ENCODE measurements at regions not wholly inside any gene's neighbourhood (a gene's known extent, or its start where the extent isn't known, plus 50 kb on each side); places are given as distances from the start of the nearest gene placed in this dataset.
A peak's percentile ranks its signal among the peaks of the same experiment; 100 is the strongest.

- no peak for DNase-seq
These were observed 559.0 kb upstream of the PSMD7 start for GRCh38 chr16:73737637-73738036.

- DNase-seq, result no peak
These were observed 560.7 kb upstream of the PSMD7 start for GRCh38 chr16:73735954-73736353.

GRCh38 chr16:73735018-73735417 lies 561.6 kb upstream of the PSMD7 start:
- no peak for DNase-seq

GRCh38 chr16:73732681-73733080 lies 563.9 kb upstream of the PSMD7 start:
- no peak for DNase-seq

GRCh38 chr16:73732143-73732542 lies 564.5 kb upstream of the PSMD7 start:
- DNase-seq, result no peak

- DNase-seq, result no peak
These were observed 566.0 kb upstream of the PSMD7 start for GRCh38 chr16:73730481-73731090.

- no peak for DNase-seq
These were observed 571.5 kb upstream of the PSMD7 start for GRCh38 chr16:73725156-73725555.

GRCh38 chr16:73724503-73724902 lies 572.1 kb upstream of the PSMD7 start:
- no peak for DNase-seq

- no peak for DNase-seq
These were observed 579.2 kb upstream of the PSMD7 start for GRCh38 chr16:73717266-73717974.

GRCh38 chr16:73714976-73715375 lies 581.6 kb upstream of the PSMD7 start:
- no peak for DNase-seq

- peak in 1 of 2 donors; percentile 3 for DNase-seq
These were observed 582.7 kb upstream of the PSMD7 start for GRCh38 chr16:73713778-73714495.

- no peak for DNase-seq
These were observed 583.4 kb upstream of the PSMD7 start for GRCh38 chr16:73713251-73713650.

- no peak for DNase-seq
These were observed 585.1 kb upstream of the PSMD7 start for GRCh38 chr16:73711406-73712080.

- no peak for DNase-seq
These were observed 586.1 kb upstream of the PSMD7 start for GRCh38 chr16:73710526-73710925.

GRCh38 chr16:73707863-73708262 lies 588.8 kb upstream of the PSMD7 start:
- no peak for DNase-seq

GRCh38 chr16:73703891-73704290 lies 592.7 kb upstream of the PSMD7 start:
- no peak for DNase-seq

- DNase-seq, result no peak
These were observed 599.3 kb upstream of the PSMD7 start for GRCh38 chr16:73697336-73697735.

- no peak for DNase-seq
These were observed 603.8 kb upstream of the PSMD7 start for GRCh38 chr16:73692861-73693260.

GRCh38 chr16:73683804-73684203 lies 612.8 kb upstream of the PSMD7 start:
- DNase-seq, result no peak

- DNase-seq, result no peak
These were observed 624.2 kb upstream of the ZFHX3 start for GRCh38 chr16:73672135-73672534.

GRCh38 chr16:73670836-73671820 lies 623.2 kb upstream of the ZFHX3 start:
- no peak for DNase-seq

GRCh38 chr16:73669535-73670274 lies 621.8 kb upstream of the ZFHX3 start:
- no peak for DNase-seq

All from inflammatory macrophage treated with lipopolysaccharide for 1 hour (primary cell).